Lower leg skin (tissue), 4 donors: ENCODE measurements at regions not wholly inside any gene's neighbourhood (a gene's known extent, or its start where the extent isn't known, plus 50 kb on each side); places are given as distances from the start of the nearest gene placed in this dataset.

Source experiments
- DNase-seq, 2 donors: peaks; one replicate each; pipeline ENCODE4 v3.0.0-alpha.2; 2019; ENCODE audit warnings: low spot score in 2 of 2
- H3K4me3 ChIP-seq: fragments of 200-600 bp; sonication (generic); 2 replicates; pipeline ENCODE4 v1.5.1; 2017; ENCODE audit warnings: mild to moderate bottlenecking, low read depth; ENCODE audit not compliant: poor library complexity, severe bottlenecking
- CTCF ChIP-seq, 3 donors: fragments of 450-650 bp; IDR thresholded peaks; one replicate each; pipeline ENCODE4 v1.5.1; 2016; ENCODE audit warnings: antibody characterized with exemption in 3 of 3, mild to moderate bottlenecking in 3 of 3, moderate library complexity in 2 of 3
- POLR2A ChIP-seq, 2 donors: fragments of 450-650 bp; IDR thresholded peaks; one replicate each; pipeline ENCODE4 v1.6.1; 2016 to 2017; ENCODE audit warnings: antibody characterized with exemption in 2 of 2, mild to moderate bottlenecking in 1 of 2, moderate library complexity in 1 of 2
- WGBS, 2 donors: methylation state at CpG; one replicate each; pipeline ENCODE4 v1.1.5; 2018; 5-methylcytosine and 5-hydroxymethylcytosine counted together
- intact Hi-C: fragments of 100-400 bp; cut with DNase I; formaldehyde crosslinking; loops from one replicate; pipeline ENCODE4 v1.15.0; 2023; ENCODE audit warnings: low total_unique reads

- intact Hi-C loops: no loop called here
- H3K4me3 ChIP-seq: no peak overlapping the region
- no peak for DNase-seq
- TF ChIP-seq CTCF (IDR thresholded peaks at IDR 0.05) (no peak), POLR2A (IDR thresholded peaks at IDR 0.05) (no peak)
- 59 to 66% methylated on average over 5 of the region's 5 CpGs for WGBS, 2 donors
These were observed 567.3 kb upstream of the ZNF385D start for GRCh38 chr3:22318325-22318724.

DNA sequence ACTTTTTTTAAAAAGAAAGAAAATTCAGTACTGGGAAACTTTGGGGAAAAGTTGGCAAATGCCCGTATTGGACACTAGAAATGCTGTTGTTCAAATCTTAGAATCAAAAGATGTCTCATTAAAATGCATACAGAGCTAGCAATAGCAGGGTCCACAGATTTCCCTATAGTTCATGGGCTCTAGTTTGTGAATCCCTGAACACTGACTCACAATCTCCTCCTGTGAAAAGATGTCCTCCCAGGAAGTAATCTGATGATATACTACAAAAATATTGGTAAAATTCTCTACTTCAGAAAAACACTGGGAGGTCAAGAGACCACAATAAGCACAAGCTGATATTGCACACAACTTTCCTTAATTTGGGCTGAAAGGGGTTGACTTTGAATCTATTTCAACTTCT is 568.4 kb upstream of the ZNF385D start:
- 71 to 73% methylated on average over 1 of the region's 1 CpG for whole genome bisulfite sequencing, 2 donors
- intact Hi-C loops: no loop called here
- TF ChIP-seq POLR2A (IDR thresholded peaks at IDR 0.05): no peak
- no peak for TF ChIP-seq CTCF (IDR thresholded peaks at IDR 0.05)
- no peak overlapping the region for H3K4me3 ChIP-seq
- no peak for DNase-seq

- H3K4me3 ChIP-seq: no peak overlapping the region
- no peak for DNase-seq
- WGBS, 2 donors: 60 to 67% methylated on average over 4 of the region's 4 CpGs
- intact Hi-C loops: no loop called here
- no peak for TF ChIP-seq CTCF (IDR thresholded peaks at IDR 0.05)
- no peak for TF ChIP-seq POLR2A (IDR thresholded peaks at IDR 0.05)
These were observed 571.9 kb upstream of the ZNF385D start for GRCh38 chr3:22322861-22323260.

DNA sequence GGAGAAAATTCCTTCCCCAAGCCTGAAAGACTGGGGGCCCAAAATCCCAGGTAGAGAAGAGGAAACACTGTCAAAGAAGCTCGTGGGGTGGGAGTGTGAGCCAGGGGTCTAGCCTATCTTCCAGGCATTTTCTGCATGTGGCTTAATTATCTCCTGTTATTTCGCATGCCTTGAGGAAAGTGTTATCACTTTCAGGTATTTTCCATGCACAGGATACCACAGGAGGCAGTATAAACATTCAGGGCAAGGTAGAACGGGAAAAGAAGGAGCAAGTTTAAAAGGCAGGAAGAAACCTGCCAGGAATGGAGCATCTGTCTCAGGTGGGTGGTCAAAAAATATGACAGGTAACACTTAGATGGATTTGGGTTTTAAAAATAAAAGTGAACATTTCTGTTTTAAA is 575.3 kb upstream of the ZNF385D start:
- intact Hi-C loops: no loop called here

DNA sequence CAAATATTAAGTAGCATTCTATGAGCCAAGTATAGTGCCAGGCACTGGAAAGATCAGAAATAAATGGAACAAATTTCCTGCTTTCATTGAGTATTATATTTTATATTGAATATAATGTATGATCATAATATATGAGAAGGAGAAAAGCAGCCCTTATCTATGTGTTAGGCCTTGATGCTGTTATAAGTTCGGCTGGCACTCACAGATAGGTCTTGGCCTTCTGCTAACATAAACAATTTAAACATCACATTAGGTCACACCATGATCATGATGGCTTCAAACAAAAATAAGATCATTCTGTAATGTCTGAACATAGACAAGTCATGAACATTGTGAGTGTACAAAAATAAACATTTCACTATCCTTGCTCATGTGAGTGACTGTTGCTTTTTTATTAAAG is 584.0 kb upstream of the ZNF385D start:
- TF ChIP-seq POLR2A (IDR thresholded peaks at IDR 0.05): no peak
- no peak for TF ChIP-seq CTCF (IDR thresholded peaks at IDR 0.05)
- intact Hi-C loops: no loop called here
- WGBS, 2 donors: 76 to 94% methylated on average over 1 of the region's 1 CpG
- no peak overlapping the region for H3K4me3 ChIP-seq
- no peak for DNase-seq

More for the DNA sequence above, 575.3 kb upstream of the ZNF385D start:
- no peak overlapping the region for H3K4me3 ChIP-seq
- TF ChIP-seq POLR2A (IDR thresholded peaks at IDR 0.05) (no peak), CTCF (IDR thresholded peaks at IDR 0.05) (no peak)
- DNase-seq: no peak
- WGBS, 2 donors: 49 to 64% methylated on average over 3 of the region's 3 CpGs

- TF ChIP-seq POLR2A (IDR thresholded peaks at IDR 0.05): no peak
- no peak for TF ChIP-seq CTCF (IDR thresholded peaks at IDR 0.05)
- WGBS, 2 donors: 63 to 69% methylated on average over 3 of the region's 3 CpGs
- DNase-seq: no peak
- H3K4me3 ChIP-seq: no peak overlapping the region
- intact Hi-C loops: no loop called here
These were observed 598.3 kb upstream of the ZNF385D start for GRCh38 chr3:22349215-22349851.
